Neural crest cell (in vitro differentiated cells): ENCODE measurements at regions not wholly inside any gene's neighbourhood (a gene's known extent, or its start where the extent isn't known, plus 50 kb on each side); places are given as distances from the start of the nearest gene placed in this dataset.

Experiments used
- DNase-seq: peaks from one replicate; pipeline ENCODE4 v3.0.0; 2021; ENCODE audit warnings: low read depth, mixed read lengths, low spot score
- H3K27ac Mint-ChIP-seq: one replicate; pipeline ENCODE4 v1.8.0; 2021; ENCODE audit warnings: mild to moderate bottlenecking, mixed read lengths; ENCODE audit not compliant: unreplicated experiment
- H3K27me3 Mint-ChIP-seq: 2 replicates; pipeline ENCODE4 v1.8.0; 2021; ENCODE audit warnings: low read depth, mild to moderate bottlenecking, mixed read lengths
- H3K36me3 Mint-ChIP-seq: 2 replicates; pipeline ENCODE4 v1.8.0; 2021; ENCODE audit warnings: low read depth, mild to moderate bottlenecking, mixed read lengths
- H3K4me1 Mint-ChIP-seq: 2 replicates; pipeline ENCODE4 v1.8.0; 2021; ENCODE audit warnings: mixed read lengths
- H3K4me3 Mint-ChIP-seq: one replicate; pipeline ENCODE4 v1.8.0; 2021; ENCODE audit warnings: mild to moderate bottlenecking, mixed read lengths
- H3K9me3 Mint-ChIP-seq: 2 replicates; pipeline ENCODE4 v1.8.0; 2021; ENCODE audit warnings: mixed read lengths
- TF ChIP-seq, protein P1 (sequence below): fragments of 200-600 bp; sonication (generic); conservative IDR thresholded peaks from 2 replicates; pipeline ENCODE4 v1.5.0; 2021; ENCODE audit warnings: antibody characterized with exemption, mild to moderate bottlenecking

DNA sequence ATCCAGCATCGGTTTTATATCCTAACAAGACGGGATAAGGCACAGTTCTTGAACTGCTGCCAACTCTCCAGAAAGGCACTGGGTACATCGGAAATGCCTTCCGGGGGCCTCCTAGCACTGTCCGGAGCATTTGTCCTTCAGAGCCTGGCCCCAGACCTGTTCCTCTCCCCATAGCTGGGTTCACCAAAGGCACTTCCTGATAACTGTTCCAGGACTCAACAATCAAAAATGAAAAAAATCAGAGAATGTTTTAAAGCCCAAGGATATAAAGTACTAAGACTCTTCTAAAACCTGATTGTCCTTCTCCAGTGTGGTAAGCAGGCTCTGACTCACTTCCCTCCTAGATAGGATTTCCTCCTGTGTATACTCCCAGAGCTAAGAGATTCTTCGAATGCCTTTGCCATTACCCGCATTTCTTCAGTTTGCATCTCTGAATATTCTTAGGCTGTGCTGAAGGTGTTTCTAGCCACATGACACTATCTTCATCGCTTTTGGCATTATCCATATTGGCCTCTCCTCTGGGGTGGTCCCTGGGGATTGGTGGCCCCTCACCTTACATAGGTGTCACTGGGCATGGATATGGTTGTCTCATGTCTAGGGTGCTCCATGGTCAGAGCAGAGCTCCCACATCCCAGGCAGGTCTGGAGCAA lies 112.9 kb downstream of the ZBTB18 start:
- Mint-ChIP-seq H3K9me3 (no peaks in the 10 kb centered on the region), H3K4me1 (peaks cover 20% of the 10 kb centered on the region), H3K27ac (no peak overlapping the region), H3K27me3 (no peaks in the 10 kb centered on the region), H3K4me3 (no peak overlapping the region), H3K36me3 (no peaks in the 10 kb centered on the region)
- TF ChIP-seq, protein P1, sequence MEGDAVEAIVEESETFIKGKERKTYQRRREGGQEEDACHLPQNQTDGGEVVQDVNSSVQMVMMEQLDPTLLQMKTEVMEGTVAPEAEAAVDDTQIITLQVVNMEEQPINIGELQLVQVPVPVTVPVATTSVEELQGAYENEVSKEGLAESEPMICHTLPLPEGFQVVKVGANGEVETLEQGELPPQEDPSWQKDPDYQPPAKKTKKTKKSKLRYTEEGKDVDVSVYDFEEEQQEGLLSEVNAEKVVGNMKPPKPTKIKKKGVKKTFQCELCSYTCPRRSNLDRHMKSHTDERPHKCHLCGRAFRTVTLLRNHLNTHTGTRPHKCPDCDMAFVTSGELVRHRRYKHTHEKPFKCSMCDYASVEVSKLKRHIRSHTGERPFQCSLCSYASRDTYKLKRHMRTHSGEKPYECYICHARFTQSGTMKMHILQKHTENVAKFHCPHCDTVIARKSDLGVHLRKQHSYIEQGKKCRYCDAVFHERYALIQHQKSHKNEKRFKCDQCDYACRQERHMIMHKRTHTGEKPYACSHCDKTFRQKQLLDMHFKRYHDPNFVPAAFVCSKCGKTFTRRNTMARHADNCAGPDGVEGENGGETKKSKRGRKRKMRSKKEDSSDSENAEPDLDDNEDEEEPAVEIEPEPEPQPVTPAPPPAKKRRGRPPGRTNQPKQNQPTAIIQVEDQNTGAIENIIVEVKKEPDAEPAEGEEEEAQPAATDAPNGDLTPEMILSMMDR: no peak
- DNase-seq: no peak

- Mint-ChIP-seq H3K36me3 (no peaks in the 10 kb centered on the region), H3K27me3 (no peaks in the 10 kb centered on the region), H3K27ac (no peak overlapping the region), H3K4me3 (no peak overlapping the region), H3K9me3 (no peaks in the 10 kb centered on the region), H3K4me1 (peaks cover 20% of the 10 kb centered on the region)
- no peak for DNase-seq
- TF ChIP-seq, protein P1: no peak
Observed at GRCh38 chr1:244164511-244164890, 113.4 kb downstream of the ZBTB18 start.

DNA sequence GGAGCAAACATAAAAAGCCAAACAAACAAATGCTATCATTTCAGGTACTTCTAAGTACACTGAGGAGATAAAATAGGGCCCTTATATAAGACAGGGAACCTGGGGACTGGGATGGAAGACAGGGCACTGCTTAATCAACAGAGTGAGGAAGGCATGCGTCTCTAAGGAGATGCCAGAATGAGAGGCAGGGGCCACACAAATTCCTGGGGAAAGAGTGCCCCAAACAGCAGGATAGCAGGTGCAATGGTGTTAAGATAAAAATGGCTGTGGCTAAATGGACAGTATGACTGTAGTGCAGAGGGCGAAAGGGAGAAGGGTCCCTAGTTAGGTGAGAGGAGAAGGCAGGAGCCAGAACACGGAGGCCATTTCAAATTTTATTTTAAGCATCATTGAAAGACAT lies 113.9 kb downstream of the ZBTB18 start:
- no peaks in the 10 kb centered on the region for H3K36me3 Mint-ChIP-seq
- TF ChIP-seq, protein P1: no peak
- H3K27me3 Mint-ChIP-seq: no peaks in the 10 kb centered on the region

DNA sequence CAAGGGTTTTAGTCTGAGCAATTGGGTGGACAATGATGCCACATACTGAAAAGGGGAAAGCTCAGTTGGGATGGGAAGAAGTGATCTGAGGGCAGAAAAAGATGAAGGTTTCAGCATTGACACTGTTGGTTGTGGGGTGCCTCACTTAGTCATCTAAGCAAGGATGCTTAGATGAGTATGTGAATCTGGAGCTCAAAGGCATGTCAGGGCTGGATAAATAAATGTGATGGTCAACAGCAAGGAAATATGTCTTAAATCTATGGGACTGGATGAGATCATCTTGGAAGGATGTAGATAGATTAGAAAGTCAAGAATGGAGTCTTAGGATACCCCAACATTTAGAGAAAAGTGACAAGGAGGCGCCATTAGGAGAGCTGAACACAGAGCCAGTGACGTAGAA lies 114.6 kb downstream of the ZBTB18 start:
- Mint-ChIP-seq H3K4me1 (peaks cover 12% of the 10 kb centered on the region), H3K9me3 (no peaks in the 10 kb centered on the region), H3K27me3 (no peaks in the 10 kb centered on the region), H3K36me3 (no peaks in the 10 kb centered on the region), H3K4me3 (no peak overlapping the region), H3K27ac (no peak overlapping the region)
- DNase-seq: no peak
- TF ChIP-seq, protein P1: no peak

More for the DNA sequence above, 113.9 kb downstream of the ZBTB18 start:
- DNase-seq: no peak
- Mint-ChIP-seq H3K27ac (no peak overlapping the region), H3K9me3 (no peaks in the 10 kb centered on the region), H3K4me3 (no peak overlapping the region), H3K4me1 (peaks cover 19% of the 10 kb centered on the region)

DNA sequence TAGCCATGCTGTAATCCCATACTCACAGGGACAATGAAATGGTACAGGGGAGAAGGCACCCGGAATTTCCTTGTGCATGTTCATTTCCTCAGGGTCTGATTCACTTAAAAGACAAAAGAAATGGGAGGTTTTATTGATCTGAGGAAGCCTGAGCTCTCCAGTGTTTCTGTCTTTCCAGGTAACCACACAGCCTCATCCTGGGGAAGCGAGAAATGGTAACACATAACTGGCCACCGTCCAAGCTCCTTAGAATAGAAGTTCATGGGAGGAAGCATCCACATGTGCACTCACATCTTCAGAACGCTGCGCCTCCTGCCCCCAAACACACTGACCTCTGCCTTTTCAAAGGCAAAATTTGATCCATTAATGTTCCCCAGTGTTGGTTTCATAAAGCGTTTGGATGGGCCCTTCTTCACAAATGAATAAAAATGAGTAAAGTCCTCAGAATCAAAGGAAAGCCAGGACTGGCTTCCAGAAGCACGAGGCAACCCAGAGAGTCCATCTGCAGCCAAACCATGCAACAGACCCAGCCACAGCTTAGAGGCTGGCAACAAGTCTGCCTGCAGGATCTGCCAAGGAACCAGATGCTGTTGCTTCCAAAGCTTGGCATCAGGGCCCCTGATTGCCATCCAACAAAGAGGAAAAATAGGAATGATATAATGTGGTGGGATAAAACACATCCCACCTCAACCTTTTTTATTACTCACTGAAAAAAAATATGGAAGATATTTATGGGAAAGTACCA lies 120.3 kb downstream of the ZBTB18 start:
- TF ChIP-seq, protein P1: no peak

More for the DNA sequence above, 120.3 kb downstream of the ZBTB18 start:
- Mint-ChIP-seq H3K9me3 (no peaks in the 10 kb centered on the region), H3K36me3 (no peaks in the 10 kb centered on the region), H3K27ac (no peak overlapping the region), H3K4me1 (no peaks in the 10 kb centered on the region), H3K27me3 (no peaks in the 10 kb centered on the region), H3K4me3 (no peak overlapping the region)
- DNase-seq: no peak
